LNCAP (cell line): ENCODE measurements at regions not wholly inside any gene's neighbourhood (a gene's known extent, or its start where the extent isn't known, plus 50 kb on each side); places are given as distances from the start of the nearest gene placed in this dataset.

Experiments used
- CTCF ChIP-seq: fragments of 450-650 bp; IDR thresholded peaks from 2 replicates; pipeline ENCODE4 v1.5.1; 2017; ENCODE audit warnings: mild to moderate bottlenecking

GRCh38 chr15:93152951-93153350, 63.9 kb upstream of the RGMA start:
- no peak for TF ChIP-seq CTCF

GRCh38 chr15:93152360-93152759, 63.3 kb upstream of the RGMA start:
- TF ChIP-seq CTCF = no peak

- TF ChIP-seq CTCF = no peak
These were observed 62.2 kb upstream of the RGMA start for GRCh38 chr15:93150910-93151881.

- TF ChIP-seq CTCF = no peak
These were observed 57.6 kb upstream of the RGMA start for GRCh38 chr15:93146601-93147000.

- no peak for TF ChIP-seq CTCF
These were observed 57.2 kb upstream of the RGMA start for GRCh38 chr15:93146196-93146595.

GRCh38 chr15:93144463-93145236, 55.6 kb upstream of the RGMA start:
- no peak for TF ChIP-seq CTCF

- no peak for TF ChIP-seq CTCF
These were observed 54.2 kb upstream of the RGMA start for GRCh38 chr15:93143186-93143585.
